SK-N-MC (cell line): ENCODE measurements at regions not wholly inside any gene's neighbourhood (a gene's known extent, or its start where the extent isn't known, plus 50 kb on each side); places are given as distances from the start of the nearest gene placed in this dataset.

Experiments
- EZH2 ChIP-seq: fragments of 200-600 bp; sonication (generic); IDR thresholded peaks from one replicate; pipeline ENCODE4 v1.6.1; 2017; ENCODE audit warnings: antibody characterized with exemption
- POLR2AphosphoS5 ChIP-seq: IDR thresholded peaks from 2 replicates; pipeline ENCODE4 v1.6.1; 2012; ENCODE audit warnings: mild to moderate bottlenecking, low read depth, low read length, borderline replicate concordance

DNA sequence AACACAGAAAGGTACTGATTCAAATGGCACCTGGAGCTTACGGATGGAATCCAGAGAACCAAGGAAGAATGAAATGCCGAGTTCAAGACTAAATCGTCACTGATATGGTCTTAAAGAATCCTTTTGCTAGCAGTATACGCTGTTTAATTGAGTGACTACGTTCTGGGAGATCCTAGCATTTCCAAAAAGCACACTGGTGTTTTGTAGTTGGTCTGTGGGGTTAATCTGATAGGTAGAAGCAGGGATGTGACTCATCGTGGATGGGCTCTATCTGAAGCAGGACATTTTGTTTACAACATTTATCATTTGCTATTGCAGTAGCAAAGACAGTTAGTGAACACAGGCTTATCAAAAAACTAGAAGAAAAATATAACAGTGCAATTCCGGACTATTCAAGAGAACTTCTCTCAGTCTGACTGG lies 169.2 kb upstream of the HMGA2 start:
- no peak for TF ChIP-seq POLR2AphosphoS5
- TF ChIP-seq EZH2 = no peak
